ENCODE measurements at regions not wholly inside any gene's neighbourhood (a gene's known extent, or its start where the extent isn't known, plus 50 kb on each side); places are given as distances from the start of the nearest gene placed in this dataset.

- WGBS (ENCODE audit: low lambda C conversion rate), result 98% methylated on average over 7 of the region's 7 CpGs
- Histone ChIP-seq H2AFZ (ENCODE audit: low read length) (no peak overlapping the region), H3K9me3 (ENCODE audit: low read length) (no peaks in the 10 kb centered on the region), H3K27me3 (ENCODE audit: control insufficient read depth in 1 of 2, insufficient read depth in 2 of 2, low read length in 2 of 2) (no peaks in the 10 kb centered on the region), H3K4me3 (replicated peaks in 1 of 3; ENCODE audit: insufficient read depth in 1 of 3, low read depth in 2 of 3, low read length in 3 of 3) (no peak overlapping the region), H3K9ac (ENCODE audit: insufficient read depth, low read depth, low read length) (no peak overlapping the region), H3K36me3 (replicated peaks in 1 of 2; ENCODE audit: control insufficient read depth in 1 of 2, insufficient read depth in 2 of 2, low read length in 2 of 2) (peaks cover 5 to 20% of the 10 kb centered on the region in 2 experiments; a peak in 4 of 5 replicates), H3K4me2 (ENCODE audit: low read depth, low read length) (no peak overlapping the region), H3K4me1 (ENCODE audit: insufficient read depth, low read length) (peaks cover 74% of the 10 kb centered on the region), H3K79me2 (ENCODE audit: insufficient read depth, low read length) (no peaks in the 10 kb centered on the region), H4K20me1 (ENCODE audit: insufficient read depth, low read length) (no peaks in the 10 kb centered on the region), H3K27ac (ENCODE audit: extremely low read length, insufficient read depth, low read length) (no peak overlapping the region)
- no TSS peak for BruUV-seq (replicated peaks)
- DNase-seq (ENCODE audit: low spot score), result no peak
- POLR2A ChIA-PET, result interaction anchor here (5.5 kb wide), 1 partner anchor 15 kb away, joined by 114 read pairs; no protein-coding TSS in a partner anchor
- FAIRE-seq, result no peak
- in situ Hi-C loops (cut with HindIII; ENCODE audit: extremely low pct_ligation_motif_present, low pct_unique_long_range_greater_than_20kb) (no loop called here), intact Hi-C loops (cut with micrococcal nuclease; ENCODE audit: unreplicated experiment) (no loop called here)
- no peak for ATAC-seq
- CTCF ChIA-PET (ENCODE audit: low intra/inter-chr PET ratio, low total read pairs), result no interaction called here
- no peak for TF ChIP-seq EP300 (IDR thresholded peaks at IDR 0.05; ENCODE audit: low read depth in 2 of 2, low read length in 2 of 2)
- TF ChIP-seq EP300 (CRISPR knock-in tag; IDR thresholded peaks at IDR 0.05; ENCODE audit: borderline replicate concordance), result no peak
- TF ChIP-seq MIXL1 (CRISPR knock-in tag; IDR thresholded peaks at IDR 0.05), result no peak
- TF ChIP-seq FOXK2 (IDR thresholded peaks at IDR 0.05), result no peak
- TF ChIP-seq, protein P1, sequence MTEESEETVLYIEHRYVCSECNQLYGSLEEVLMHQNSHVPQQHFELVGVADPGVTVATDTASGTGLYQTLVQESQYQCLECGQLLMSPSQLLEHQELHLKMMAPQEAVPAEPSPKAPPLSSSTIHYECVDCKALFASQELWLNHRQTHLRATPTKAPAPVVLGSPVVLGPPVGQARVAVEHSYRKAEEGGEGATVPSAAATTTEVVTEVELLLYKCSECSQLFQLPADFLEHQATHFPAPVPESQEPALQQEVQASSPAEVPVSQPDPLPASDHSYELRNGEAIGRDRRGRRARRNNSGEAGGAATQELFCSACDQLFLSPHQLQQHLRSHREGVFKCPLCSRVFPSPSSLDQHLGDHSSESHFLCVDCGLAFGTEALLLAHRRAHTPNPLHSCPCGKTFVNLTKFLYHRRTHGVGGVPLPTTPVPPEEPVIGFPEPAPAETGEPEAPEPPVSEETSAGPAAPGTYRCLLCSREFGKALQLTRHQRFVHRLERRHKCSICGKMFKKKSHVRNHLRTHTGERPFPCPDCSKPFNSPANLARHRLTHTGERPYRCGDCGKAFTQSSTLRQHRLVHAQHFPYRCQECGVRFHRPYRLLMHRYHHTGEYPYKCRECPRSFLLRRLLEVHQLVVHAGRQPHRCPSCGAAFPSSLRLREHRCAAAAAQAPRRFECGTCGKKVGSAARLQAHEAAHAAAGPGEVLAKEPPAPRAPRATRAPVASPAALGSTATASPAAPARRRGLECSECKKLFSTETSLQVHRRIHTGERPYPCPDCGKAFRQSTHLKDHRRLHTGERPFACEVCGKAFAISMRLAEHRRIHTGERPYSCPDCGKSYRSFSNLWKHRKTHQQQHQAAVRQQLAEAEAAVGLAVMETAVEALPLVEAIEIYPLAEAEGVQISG (CRISPR knock-in tag; IDR thresholded peaks at IDR 0.05), result no peak
- no peak for TF ChIP-seq ZBTB42 (CRISPR knock-in tag; IDR thresholded peaks at IDR 0.05)
- TF ChIP-seq CBX1 (IDR thresholded peaks at IDR 0.05; ENCODE audit: low read depth), result no peak
- TF ChIP-seq ARID4A (CRISPR knock-in tag; IDR thresholded peaks at IDR 0.05; ENCODE audit: borderline replicate concordance), result no peak
- no peak for TF ChIP-seq ZNF496 (CRISPR knock-in tag; IDR thresholded peaks at IDR 0.05; ENCODE audit: insufficient replicate concordance)
- TF ChIP-seq ZNF724P (CRISPR knock-in tag; IDR thresholded peaks at IDR 0.05; ENCODE audit: borderline replicate concordance), result no peak
- no peak for TF ChIP-seq ZNF234 (CRISPR knock-in tag; conservative IDR thresholded peaks at IDR 0.05)
- TF ChIP-seq ZNF749 (CRISPR knock-in tag; IDR thresholded peaks at IDR 0.05; ENCODE audit: borderline replicate concordance), result no peak
- no peak for TF ChIP-seq ZC3H13 (CRISPR knock-in tag; IDR thresholded peaks at IDR 0.05)
- TF ChIP-seq PCBP1 (IDR thresholded peaks at IDR 0.05; ENCODE audit: borderline replicate concordance, low read depth, low read length), result no peak
- TF ChIP-seq ZNF83 (CRISPR knock-in tag; IDR thresholded peaks at IDR 0.05; ENCODE audit: borderline replicate concordance), result no peak
- no peak for TF ChIP-seq SP1 (IDR thresholded peaks at IDR 0.05)
- no peak for TF ChIP-seq SP1 (CRISPR knock-in tag; IDR thresholded peaks at IDR 0.05)
- TF ChIP-seq ZSCAN31 (CRISPR knock-in tag; IDR thresholded peaks at IDR 0.05; ENCODE audit: low read depth), result no peak
- no peak for TF ChIP-seq SMAD9 (CRISPR knock-in tag; IDR thresholded peaks at IDR 0.05)
- no peak for TF ChIP-seq ZNF33B (CRISPR knock-in tag; IDR thresholded peaks at IDR 0.05)
Measured at GRCh38 chr3:124632566-124633140, 97.6 kb upstream of the UMPS start.

Measured in HepG2 (cell line).